Adrenal gland (tissue), 5 donors: ENCODE measurements at regions not wholly inside any gene's neighbourhood (a gene's known extent, or its start where the extent isn't known, plus 50 kb on each side); places are given as distances from the start of the nearest gene placed in this dataset.

Source experiments
- POLR2A ChIP-seq, 2 donors: fragments of 450-650 bp; IDR thresholded peaks; one replicate each; pipeline ENCODE4 v1.6.1; 2017; ENCODE audit warnings: antibody characterized with exemption in 2 of 2, mild to moderate bottlenecking in 2 of 2, moderate library complexity in 1 of 2
- TF ChIP-seq, protein P1 (sequence below), 6 experiments: fragments of 450-650 bp in 4 of 6; fragments of 200-600 bp in 2 of 6; sonication (generic) in 1 of 6; IDR thresholded peaks; 1 replicate in 5 of 6; 2 replicates in 1 of 6; pipeline versions ENCODE4 v1.5.1 to v1.8.0; 2016 to 2021; ENCODE audit warnings: antibody characterized with exemption in 6 of 6, mild to moderate bottlenecking in 2 of 6, moderate library complexity in 1 of 6
- donor health status: DM: no; HTN: no; CAD: no.

DNA sequence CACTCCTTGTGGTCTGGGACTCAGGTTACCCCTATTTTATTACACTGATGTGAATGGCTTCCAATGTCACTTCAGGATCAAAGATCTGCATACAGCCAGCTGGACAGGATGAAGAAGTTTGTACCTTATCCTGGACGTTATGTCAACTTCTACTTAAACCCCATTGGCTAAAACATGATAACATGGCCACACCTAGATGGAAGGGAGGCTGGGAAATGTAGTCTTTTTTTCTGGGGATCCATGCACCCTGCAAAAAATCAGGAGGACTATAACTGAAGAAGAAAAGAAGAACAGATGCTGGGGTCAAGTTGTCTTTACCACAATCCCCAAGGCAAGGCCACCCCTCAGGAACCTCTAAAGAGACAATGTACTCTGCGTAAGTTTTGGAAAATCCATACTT lies 459.2 kb downstream of the BCOR start:
- TF ChIP-seq, protein P1, sequence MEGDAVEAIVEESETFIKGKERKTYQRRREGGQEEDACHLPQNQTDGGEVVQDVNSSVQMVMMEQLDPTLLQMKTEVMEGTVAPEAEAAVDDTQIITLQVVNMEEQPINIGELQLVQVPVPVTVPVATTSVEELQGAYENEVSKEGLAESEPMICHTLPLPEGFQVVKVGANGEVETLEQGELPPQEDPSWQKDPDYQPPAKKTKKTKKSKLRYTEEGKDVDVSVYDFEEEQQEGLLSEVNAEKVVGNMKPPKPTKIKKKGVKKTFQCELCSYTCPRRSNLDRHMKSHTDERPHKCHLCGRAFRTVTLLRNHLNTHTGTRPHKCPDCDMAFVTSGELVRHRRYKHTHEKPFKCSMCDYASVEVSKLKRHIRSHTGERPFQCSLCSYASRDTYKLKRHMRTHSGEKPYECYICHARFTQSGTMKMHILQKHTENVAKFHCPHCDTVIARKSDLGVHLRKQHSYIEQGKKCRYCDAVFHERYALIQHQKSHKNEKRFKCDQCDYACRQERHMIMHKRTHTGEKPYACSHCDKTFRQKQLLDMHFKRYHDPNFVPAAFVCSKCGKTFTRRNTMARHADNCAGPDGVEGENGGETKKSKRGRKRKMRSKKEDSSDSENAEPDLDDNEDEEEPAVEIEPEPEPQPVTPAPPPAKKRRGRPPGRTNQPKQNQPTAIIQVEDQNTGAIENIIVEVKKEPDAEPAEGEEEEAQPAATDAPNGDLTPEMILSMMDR (IDR thresholded peaks at IDR 0.05): no peak
- TF ChIP-seq POLR2A (IDR thresholded peaks at IDR 0.05): no peak
